GM19372 (cell line): ENCODE measurements at regions not wholly inside any gene's neighbourhood (a gene's known extent, or its start where the extent isn't known, plus 50 kb on each side); places are given as distances from the start of the nearest gene placed in this dataset.

Source experiments
- ATAC-seq: cut with Tn5 transposase; IDR thresholded peaks from one replicate; pipeline ENCODE4 v1.9.1; 2021; ENCODE audit warnings: mild to moderate bottlenecking, low read depth, moderate library complexity; ENCODE audit not compliant: unreplicated experiment

GRCh38 chr21:38945545-38946245 lies 140.0 kb downstream of the ETS2 start:
- no peak for ATAC-seq

DNA sequence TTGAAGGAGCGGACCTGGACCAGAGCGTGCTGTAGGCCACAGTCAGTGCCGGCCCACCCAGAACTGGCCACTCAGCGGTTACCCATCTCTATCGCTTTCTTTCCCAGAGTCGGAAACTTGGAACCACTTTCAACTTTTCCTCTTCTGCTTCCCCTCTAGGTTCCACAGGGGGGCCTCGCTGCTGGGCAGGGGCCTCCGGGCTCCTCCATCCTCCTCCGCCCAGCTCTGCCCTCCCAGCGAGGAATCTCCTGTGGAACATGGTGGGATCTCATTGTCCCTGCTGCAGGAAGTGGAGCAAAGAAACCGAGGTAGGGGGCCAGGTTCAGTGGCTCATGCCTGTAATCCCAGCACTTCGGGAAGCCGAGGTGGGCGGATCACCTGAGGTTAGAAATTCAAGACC lies 139.2 kb downstream of the ETS2 start:
- ATAC-seq: no peak

DNA sequence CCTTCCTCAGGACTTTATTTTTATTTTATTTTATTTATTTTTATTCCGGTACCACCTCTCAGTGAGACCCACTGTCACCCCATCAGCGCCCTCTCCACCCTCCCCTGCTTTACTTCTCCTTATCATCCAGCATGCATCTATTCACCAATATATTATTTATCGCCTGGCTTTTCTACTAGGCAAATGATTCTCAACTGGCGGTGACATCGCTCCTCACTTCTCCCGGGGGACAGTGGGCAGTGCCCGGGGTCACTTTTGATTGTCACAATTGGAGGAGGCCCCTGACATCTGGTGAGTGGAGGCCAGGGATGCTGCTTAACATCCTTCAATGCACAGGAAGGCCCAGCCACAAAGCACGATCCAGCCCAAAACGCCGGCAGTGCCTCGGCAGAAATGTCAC lies 138.7 kb downstream of the ETS2 start:
- no peak for ATAC-seq

GRCh38 chr21:38942748-38943211 lies 137.1 kb downstream of the ETS2 start:
- no peak for ATAC-seq

GRCh38 chr21:38938769-38939168 lies 133.0 kb downstream of the ETS2 start:
- no peak for ATAC-seq

DNA sequence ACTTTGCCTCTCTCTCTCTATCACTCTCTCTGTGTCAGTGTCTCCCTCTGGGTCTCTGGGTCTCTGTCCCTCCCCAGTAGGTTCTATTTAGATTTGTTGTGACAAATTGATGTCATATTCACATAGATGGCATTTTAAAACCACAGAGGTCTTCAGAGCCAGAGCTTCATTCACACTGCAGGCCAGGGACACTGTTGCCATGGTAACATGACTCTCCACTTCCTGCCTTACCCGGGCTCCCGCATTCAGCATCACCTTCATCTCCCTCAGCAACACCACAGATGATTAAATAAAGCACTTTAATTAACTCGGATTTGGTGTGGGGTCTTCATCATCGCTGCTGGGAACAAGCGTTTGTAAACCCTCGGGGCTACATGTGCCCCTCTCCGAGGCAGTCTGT lies 132.6 kb downstream of the ETS2 start:
- ATAC-seq: no peak

DNA sequence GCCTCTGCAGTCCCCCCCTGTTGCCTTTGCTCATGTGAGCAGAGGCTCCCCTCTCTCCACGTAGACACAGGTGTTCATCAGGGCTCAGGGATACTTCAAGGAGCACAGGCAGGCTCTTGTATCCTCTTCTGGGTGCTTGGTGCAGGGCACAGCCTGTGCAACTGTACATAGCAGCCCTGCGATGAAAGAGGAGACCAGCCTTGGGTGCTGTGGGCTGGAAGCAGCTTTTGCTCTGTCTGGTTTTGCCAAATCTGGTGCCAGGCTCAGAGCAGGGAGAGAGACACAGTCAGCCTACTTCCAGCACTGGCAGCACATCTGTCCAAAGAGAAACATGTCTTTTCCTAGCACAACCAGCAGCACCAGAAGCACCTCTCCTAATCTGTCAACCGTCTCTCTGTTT lies 132.1 kb downstream of the ETS2 start:
- ATAC-seq: no peak

- ATAC-seq: no peak
Observed at GRCh38 chr21:38937286-38937790, 131.6 kb downstream of the ETS2 start.

DNA sequence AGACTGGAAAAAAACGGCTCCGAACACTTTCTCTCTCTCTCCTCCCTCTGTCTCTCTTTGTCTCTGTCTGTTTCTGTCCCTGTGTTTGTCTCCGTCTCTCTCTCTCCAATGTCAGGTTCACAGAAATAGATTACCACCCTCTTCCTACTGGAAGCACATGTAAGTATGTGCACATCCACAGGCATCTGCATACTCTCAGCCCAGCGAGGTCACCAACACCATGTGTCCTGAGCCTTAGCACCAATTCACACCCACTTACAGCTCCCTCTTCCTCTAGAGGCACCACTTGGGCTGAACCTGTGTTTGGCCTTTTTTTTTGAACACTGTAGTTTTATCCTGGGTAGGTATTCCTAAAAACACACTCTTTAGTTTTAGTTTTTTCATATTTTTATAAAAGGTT lies 130.5 kb downstream of the ETS2 start:
- ATAC-seq: no peak

- ATAC-seq: no peak
Observed at GRCh38 chr21:38933731-38934130, 128.0 kb downstream of the ETS2 start.

GRCh38 chr21:38931291-38931690 lies 125.6 kb downstream of the ETS2 start:
- no peak for ATAC-seq

DNA sequence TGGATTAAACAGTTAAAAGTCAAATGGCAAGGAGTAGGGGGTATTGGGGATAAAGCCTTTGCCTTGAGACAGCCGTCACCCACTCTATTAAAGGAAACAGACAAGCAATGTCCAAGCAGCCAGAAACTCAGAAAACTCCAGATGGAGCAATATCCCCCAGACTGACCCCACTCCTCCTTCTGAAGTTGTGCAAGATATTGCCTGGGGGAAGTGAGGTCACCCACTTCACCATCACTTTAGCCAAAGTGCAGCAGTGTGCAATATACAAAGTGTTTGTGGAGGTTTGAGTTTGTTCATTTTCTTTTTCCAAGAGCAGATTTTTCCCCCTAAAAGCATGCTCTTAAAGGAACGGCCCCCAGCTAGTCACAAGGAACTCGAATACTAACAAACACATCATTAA lies 125.1 kb downstream of the ETS2 start:
- no peak for ATAC-seq

- ATAC-seq: no peak
Observed at GRCh38 chr21:38930066-38930465, 124.3 kb downstream of the ETS2 start.

DNA sequence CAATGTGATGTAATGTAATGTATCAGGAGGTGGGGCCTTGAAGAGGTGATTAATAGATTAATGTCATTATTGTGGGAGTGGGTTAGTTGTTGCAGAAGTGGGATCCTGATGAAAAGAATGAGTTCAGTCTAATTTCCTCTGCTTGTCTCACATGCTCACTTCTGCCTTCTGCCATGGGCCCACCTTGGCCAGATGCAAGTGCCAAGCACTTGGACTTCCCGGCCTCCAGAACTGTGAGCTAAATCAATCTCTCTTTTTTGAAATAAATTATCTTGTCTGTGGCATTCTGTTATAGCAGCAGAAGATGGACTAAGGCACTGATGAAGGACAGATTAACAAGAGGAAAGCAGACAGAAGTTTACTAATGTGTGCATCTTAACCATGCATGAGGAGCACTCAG lies 123.9 kb downstream of the ETS2 start:
- ATAC-seq: no peak

GRCh38 chr21:38929142-38929541 lies 123.4 kb downstream of the ETS2 start:
- no peak for ATAC-seq

DNA sequence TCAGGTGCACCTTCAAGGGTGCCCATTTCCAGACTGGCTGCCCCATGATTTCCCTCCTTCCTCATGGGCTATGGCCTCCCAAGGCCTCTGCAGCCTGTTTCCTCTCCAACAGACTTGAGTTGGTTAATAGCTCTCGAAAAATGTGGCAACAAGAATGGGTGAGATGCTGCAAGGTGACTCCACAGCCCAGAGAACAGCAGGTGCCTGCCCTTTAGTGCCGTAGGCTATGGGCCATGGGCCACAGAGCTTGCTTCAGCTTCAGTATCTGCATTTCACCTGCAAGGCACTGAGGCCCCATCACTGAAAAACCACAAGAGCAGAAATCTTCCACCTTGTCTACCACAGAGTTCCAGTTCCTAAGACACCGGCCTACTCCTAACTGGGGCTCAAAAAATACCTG lies 122.0 kb downstream of the ETS2 start:
- ATAC-seq: no peak

- no peak for ATAC-seq
Observed at GRCh38 chr21:38925923-38926322, 120.2 kb downstream of the ETS2 start.

DNA sequence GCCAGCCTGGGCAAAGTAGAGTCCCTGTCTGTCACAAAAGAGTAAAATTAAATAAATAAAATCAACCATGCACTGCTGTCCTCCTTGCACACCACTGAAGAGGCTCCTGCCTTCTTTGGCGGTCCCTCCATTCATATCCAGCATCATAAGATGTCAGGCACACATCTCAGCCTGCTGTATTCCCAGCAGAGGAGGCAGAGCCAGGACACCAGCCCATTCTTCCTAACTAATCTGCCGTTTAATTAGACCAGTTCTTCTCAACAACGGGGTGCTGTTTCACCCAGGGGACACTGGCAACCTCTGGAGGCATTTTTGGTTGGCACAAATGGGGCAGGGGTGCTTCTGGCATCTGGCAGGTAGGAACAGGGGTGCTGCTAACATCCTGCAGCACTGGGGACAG lies 119.7 kb downstream of the ETS2 start:
- ATAC-seq: no peak

GRCh38 chr21:38924954-38925353 lies 119.2 kb downstream of the ETS2 start:
- no peak for ATAC-seq

DNA sequence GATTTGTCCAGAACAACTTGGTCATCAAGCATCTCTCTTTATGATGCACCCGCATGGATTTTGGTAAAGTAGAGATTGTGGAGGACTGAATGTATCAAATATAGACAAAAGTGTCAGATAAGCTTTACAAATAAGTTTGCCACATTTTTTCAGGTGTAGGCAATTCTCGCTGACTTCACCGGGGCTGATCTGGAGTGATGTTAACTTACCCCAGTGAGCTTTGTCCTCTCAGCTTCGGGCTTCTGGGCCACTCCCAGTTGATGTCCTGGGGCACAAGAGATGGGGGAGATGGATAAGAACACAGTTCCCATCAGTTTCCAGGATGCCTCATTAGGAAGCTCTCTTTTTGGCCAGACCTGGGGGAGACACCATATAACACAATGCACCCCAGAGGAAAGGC lies 117.7 kb downstream of the ETS2 start:
- ATAC-seq: no peak

GRCh38 chr21:38922474-38923235 lies 116.9 kb downstream of the ETS2 start:
- no peak for ATAC-seq
